ENCODE measurements at regions not wholly inside any gene's neighbourhood (a gene's known extent, or its start where the extent isn't known, plus 50 kb on each side); places are given as distances from the start of the nearest gene placed in this dataset.
"Not testable (repeated sequence)": the region's sequence is repeated elsewhere in the genome, so short reads cannot be mapped to it uniquely, and the experiment has no call there.

DNA sequence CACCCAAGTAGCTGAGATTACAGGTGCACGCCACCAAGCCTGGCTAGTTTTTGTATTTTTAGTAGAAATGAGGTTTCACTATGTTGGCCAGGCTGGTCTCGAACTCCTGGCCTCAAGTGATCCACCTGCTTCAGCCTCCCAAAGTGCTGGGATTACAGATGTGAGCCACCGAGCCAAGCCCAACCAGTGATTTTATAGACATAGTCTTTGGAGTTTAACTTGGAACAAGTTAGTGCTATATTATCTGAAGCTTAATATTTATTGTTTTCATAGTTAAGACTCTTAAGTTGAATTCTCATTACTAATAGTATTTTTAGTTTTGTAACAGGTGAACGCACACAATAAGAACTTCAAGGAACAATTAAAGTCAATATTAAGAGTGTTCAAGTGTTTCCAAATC is 122.1 kb downstream of the SPAG6 start:
- not testable (repeated sequence) for DNase-seq (ENCODE audit: low read depth, low spot score)

DNA sequence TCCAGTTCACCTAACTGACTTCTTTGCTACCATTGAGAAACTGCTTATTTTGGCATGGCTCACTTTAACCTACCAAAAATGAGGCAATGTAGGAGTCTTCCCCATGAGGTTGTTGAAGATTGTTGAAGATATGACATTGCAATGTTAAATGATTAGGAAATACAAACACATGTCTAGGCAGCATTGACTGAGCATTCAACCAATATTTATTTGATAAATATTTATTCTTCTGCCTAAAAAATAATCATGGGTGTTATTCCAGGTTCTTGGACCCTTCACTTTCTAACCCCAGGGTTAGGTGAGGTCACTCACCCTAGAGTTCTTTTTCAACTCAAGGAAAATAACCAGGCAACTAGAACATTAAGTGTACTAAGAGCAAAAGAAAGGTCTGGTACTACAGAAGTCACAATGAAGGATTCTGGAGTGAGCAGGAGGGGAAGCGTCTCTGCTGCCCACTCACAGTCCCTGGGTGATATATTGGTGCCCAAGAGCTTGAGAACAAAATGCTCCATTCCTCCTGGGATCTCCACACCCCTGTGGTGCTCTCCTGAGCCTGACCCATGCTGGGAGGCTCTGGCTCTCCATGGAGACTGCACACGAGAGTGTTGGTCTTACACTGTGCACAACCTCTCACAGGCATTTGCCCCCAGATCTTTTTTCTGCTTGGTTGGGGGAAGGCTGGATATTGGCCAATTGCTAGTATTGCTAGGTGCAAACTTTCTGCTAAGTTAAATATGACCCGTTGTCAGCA is 123.4 kb downstream of the SPAG6 start:
- DNase-seq (ENCODE audit: low read depth, low spot score) = no peak

DNA sequence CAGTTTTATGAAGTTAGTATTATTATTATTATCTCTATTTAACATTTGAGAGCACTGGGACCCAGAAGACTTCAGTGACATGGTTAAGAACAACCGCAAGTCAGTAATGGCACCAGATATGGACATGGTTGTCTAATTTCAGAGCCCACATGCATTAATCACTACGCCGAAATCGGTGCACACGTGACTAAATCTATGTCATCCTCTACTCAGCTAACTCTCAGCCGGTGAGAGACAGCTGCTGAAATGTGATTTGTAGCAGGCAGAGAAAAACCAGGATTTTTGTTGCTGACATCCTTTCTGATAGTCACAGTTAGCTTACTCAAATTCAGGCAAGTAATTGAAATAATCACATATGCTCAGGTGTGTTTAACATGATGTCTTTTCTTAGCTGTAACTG is 127.7 kb downstream of the SPAG6 start:
- DNase-seq (ENCODE audit: low read depth, low spot score) = no peak

DNA sequence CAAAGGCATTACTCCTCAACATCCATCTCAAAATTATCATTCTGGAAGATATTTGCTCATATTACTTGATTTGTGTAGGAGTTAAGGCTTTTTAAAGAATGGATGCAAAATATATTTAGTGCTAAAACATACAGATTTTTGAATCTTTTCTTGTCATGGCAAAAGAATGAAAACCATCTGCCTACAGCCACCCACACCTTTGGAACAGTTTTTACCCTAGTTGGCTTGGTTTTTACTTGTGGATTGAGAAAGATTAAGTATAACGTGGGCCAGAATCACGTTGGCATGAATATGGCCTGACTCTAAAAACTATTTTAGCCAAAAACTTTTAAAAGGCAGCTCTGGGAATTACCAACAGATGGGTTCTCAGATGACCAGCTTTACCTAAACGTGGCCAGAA is 128.2 kb downstream of the SPAG6 start:
- no peak for DNase-seq (ENCODE audit: low read depth, low spot score)

DNA sequence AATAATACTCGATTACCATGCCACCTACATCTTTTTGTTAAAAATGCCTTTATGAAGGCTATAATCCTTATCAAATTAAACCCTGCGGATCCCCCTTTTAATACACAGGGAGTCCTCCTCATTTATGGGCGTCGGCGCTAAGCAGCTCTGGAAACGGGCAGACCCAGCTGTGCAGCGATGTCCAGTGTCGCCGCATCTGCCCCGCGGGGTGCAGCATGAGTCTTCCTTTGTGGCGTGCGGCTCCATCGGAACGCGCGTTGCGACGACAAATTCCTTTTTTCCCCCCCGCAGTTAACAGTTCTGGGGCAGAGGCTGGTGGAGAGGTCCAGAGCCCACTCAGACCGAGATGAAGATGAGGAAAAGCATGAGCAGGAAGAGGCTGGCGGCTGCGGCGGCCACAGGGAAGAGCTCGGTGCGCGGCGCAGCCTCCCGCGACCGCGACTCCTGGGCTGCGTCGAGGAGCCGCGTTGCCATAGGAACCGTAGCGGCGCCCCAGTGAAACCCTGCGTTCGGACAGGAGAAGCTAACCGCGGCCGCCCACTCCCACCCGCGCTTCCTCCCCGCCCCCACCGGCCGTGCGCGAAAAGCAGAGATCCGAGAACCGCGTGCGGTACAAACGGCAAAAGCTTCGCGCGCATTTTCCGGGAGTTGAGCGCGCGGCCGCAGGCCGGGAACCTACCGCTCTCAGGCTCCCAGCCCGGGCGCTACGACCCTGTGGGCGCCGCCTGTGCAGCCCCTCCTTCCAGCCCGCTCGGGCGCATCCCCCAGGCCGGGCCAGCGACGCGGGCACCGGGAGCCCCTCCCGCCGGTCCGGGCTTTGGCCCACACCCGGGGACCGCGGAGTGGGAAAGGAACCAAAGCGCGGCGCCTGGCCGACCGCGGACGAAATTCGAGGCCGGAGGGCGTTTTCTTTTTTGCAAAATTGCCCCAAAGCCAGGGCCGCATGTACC is 130.6 kb downstream of the SPAG6 start:
- DNase-seq (ENCODE audit: low read depth, low spot score) = peak; percentile 46

GRCh38 chr10:22476601-22477321 is 131.5 kb downstream of the SPAG6 start:
- DNase-seq (ENCODE audit: low read depth, low spot score) = peak; percentile 24

DNA sequence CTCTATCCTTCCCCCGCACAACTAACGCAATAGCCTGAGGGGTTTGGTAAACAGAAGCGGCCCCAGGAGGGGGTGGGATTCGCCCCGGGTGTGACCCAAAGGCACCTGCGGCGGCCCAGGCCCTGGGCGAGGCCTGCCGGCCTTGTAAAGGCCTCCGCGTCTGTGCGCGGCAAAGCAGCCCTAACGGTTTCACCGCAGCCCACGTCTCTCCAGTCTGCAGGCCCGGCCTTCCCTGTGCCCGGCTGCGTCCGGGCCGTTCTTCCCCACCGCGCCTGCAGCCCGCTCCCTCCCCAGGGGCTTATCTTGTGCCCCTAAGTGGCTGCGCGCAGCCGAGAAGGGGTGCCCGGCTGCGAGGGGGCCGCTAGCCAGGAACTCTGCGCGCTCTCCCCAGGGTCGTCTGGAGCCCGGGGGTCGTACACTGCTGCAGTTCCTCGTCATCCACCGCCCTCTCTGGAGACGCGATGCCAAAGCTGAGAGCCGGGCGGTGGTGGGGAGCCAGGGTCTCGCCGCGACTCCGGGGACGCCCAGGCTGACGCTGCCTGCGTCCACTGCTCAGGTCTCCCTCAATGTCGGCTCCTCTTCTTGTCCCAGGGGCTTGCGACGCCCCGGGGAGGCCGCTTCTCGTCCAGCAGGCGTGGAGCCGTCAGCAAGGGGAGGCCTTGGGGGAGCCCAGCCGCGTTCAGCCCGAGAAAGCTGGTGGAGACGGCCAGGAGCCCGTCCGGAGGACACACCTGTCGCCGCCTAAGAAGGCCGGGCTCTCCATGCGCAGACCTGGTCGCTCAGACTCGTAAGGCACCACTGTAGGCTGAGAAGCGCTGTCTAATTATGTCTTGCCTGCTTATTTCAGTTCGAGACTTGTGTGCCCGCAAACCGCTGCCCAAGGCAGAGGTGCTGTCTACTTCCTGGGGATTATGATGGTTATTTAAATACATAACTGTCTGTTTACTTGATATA is 132.3 kb downstream of the SPAG6 start:
- no peak for DNase-seq (ENCODE audit: low read depth, low spot score)

DNA sequence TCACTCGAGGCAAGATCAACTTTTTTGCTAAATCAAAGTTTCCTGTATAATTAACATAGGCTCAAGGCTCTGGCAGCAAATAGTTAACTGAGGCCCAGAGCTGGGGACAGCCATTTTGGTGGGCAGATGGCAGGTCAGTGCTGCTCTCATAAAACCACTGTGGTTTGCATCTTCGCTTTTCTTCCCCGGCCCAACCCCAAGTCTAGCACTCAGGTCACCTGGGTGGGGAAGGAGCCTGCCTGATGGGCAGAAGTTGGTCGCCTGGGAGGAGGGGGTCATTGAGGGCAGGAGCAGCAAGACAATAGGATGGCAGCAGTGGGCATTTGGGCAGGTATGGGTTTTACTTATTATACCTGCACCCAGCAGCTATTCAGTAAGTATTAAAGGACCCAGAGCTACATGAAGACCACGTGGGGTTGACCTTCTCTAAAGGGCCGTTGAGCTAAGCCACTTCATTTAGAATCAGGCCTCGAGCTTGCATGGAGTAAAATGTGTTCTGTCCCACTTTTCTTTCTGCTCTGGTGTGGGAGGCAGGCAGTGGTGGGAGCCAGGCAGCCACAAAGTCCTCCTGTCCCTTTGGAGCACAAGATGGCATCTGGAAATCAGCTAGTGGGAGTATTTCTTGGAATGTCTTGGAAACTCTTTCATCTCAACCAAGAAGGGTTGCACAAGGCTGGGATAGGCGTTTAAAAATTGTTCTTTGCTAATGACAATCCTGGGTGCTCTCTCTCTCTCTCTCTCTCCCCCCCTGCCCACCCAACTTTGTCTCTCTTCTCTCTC is 133.4 kb downstream of the SPAG6 start:
- DNase-seq (ENCODE audit: low read depth, low spot score) = no peak

DNA sequence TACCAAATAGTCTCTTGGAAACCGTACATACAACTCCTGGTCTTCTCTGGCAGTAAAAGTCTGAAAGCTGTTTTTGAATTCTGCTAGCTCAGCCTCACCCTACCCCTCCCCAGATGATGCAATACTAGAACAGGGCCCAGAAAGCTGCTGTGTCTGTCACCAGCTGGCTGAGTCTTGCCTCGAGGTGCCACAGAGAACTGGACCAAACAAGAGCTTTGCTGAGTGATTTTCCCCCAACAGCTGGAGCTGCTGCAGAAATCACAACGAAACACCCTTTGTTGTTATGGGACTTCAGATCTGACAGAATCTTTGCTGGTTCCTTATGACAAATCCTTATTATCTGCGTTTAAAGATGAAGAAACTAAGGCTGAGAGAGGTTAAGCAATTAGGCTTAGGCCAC is 134.1 kb downstream of the SPAG6 start:
- no peak for DNase-seq (ENCODE audit: low read depth, low spot score)

GRCh38 chr10:22481106-22481505 is 135.8 kb downstream of the SPAG6 start:
- no peak for DNase-seq (ENCODE audit: low read depth, low spot score)

DNA sequence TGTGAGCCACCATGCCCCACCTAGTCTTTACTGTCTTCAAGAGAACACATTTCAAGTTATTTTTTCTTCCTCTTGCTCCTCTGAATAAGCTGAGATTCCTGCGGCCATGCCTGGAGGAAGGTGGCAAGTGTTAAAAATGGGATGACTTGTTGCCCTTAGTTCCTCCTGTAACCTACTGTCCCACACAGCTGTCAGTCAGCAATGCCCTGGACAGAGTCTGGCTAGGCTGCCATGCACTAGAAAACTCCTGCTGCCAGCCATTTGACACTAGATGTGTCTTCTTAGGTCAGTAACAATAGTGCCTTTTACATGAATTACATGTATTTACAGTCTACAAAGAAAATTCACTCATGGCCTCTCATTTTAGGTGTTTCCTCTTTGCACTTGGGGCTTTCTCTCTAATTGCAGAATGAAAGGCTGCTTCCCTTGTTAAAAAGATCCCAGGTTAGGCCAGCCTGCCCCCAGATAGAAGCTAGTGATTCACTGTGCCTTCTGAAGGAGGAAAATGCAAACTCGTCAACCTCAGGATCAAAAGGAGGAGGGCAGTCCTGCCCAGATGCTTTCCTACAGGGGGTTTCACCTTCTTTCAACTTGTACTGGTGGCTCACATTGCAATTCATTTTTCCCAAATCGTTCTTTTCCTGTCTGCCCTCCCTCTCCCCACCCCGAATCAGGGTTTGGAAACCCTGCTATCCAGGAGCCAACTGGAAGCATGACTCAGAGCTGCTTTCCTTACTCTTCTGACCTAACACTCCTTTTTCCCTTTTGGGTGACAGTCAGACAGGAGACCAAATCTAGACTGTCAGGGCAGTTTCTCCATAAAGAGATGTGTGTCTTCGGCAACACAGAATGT is 136.6 kb downstream of the SPAG6 start:
- peak; percentile 30 for DNase-seq (ENCODE audit: low read depth, low spot score)

DNA sequence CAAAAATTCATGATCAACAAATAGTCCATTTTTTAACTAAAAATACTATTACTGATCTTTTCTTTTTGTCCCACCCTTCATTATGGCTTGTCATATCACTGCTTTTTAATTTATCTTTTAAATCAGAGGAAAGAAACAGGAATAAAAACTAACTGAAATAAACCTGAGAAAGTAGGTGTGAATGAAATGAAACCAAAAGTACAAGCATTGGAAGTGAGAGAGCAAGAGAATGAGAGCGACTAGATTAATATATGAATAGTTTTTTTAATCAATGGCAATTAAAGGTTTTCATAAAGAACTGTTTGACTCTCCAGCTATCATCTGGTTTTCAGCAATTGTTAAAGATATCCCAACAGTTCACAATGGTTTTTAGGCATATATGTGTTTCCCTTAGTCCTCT is 137.8 kb downstream of the SPAG6 start:
- DNase-seq (ENCODE audit: low read depth, low spot score) = no peak
